Cardiac muscle cell (in vitro differentiated cells and primary cell): ENCODE measurements at regions not wholly inside any gene's neighbourhood (a gene's known extent, or its start where the extent isn't known, plus 50 kb on each side); places are given as distances from the start of the nearest gene placed in this dataset.
"Not testable (repeated sequence)": the region's sequence is repeated elsewhere in the genome, so short reads cannot be mapped to it uniquely, and the experiment has no call there.

Source experiments
- DNase-seq, 2 donors: peaks; one replicate each; pipeline versions ENCODE4 v3.0.0 to v3.0.0-alpha.2; 2010 to 2017; ENCODE audit warnings: low read depth in 1 of 2, low spot score in 1 of 2
- H3K27ac ChIP-seq: fragments of 200-600 bp; sonication (generic); 2 replicates; pipeline ENCODE4 v1.5.1; 2016
- H3K27me3 ChIP-seq: fragments of 200-600 bp; sonication (generic); 2 replicates; pipeline ENCODE4 v1.6.0; 2016; ENCODE audit warnings: control low read depth
- H3K36me3 ChIP-seq: fragments of 200-600 bp; sonication (generic); 2 replicates; pipeline ENCODE4 v1.5.1; 2016; ENCODE audit warnings: control low read depth
- H3K4me1 ChIP-seq: fragments of 200-600 bp; sonication (generic); 2 replicates; pipeline ENCODE4 v1.8.1; 2017; ENCODE audit warnings: low read depth, mild to moderate bottlenecking, mixed run types
- H3K4me3 ChIP-seq: fragments of 200-600 bp; sonication (generic); 2 replicates; pipeline ENCODE4 v1.5.1; 2016; ENCODE audit warnings: mild to moderate bottlenecking
- H3K9me3 ChIP-seq: fragments of 200-600 bp; sonication (generic); 2 replicates; pipeline ENCODE4 v1.5.1; 2017; ENCODE audit warnings: low read depth, mild to moderate bottlenecking, control low read depth
- TF ChIP-seq, protein P1 (sequence below): IDR thresholded peaks from 2 replicates; pipeline ENCODE4 v1.5.1; 2012; ENCODE audit warnings: low read depth, mild to moderate bottlenecking, low read length

DNA sequence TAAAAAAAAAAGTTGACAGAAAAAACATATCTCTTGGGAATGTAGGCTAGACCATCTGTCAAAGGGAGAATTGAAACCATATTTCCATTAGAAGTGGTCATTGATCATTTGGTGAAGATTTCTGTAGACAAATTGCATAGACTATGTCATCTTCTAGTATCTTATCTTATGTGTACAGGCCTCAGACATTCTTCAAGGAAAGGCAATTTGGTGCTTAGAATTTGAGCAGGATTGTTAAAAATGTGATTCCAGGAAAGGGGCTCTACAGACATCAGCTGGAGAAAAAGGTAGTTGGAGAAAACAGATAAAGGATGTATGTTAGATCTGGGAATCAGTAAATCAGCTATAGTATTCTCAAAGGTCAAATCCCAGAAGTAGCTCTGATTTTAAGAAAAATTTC is 627.1 kb downstream of the TMTC2 start:
- Histone ChIP-seq H3K4me3 (no peak overlapping the region), H3K27ac (no peak overlapping the region), H3K27me3 (no peaks in the 10 kb centered on the region), H3K9me3 (no peaks in the 10 kb centered on the region), H3K4me1 (peaks cover 8% of the 10 kb centered on the region), H3K36me3 (no peaks in the 10 kb centered on the region)
- TF ChIP-seq, protein P1, sequence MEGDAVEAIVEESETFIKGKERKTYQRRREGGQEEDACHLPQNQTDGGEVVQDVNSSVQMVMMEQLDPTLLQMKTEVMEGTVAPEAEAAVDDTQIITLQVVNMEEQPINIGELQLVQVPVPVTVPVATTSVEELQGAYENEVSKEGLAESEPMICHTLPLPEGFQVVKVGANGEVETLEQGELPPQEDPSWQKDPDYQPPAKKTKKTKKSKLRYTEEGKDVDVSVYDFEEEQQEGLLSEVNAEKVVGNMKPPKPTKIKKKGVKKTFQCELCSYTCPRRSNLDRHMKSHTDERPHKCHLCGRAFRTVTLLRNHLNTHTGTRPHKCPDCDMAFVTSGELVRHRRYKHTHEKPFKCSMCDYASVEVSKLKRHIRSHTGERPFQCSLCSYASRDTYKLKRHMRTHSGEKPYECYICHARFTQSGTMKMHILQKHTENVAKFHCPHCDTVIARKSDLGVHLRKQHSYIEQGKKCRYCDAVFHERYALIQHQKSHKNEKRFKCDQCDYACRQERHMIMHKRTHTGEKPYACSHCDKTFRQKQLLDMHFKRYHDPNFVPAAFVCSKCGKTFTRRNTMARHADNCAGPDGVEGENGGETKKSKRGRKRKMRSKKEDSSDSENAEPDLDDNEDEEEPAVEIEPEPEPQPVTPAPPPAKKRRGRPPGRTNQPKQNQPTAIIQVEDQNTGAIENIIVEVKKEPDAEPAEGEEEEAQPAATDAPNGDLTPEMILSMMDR: no peak
- DNase-seq: no peak

- Histone ChIP-seq H3K27ac (no peak overlapping the region), H3K9me3 (no peaks in the 10 kb centered on the region), H3K4me3 (no peak overlapping the region), H3K27me3 (no peaks in the 10 kb centered on the region), H3K36me3 (no peaks in the 10 kb centered on the region), H3K4me1 (peaks cover 3% of the 10 kb centered on the region)
- TF ChIP-seq, protein P1: no peak
- no peak for DNase-seq
These were observed 626.6 kb downstream of the TMTC2 start for GRCh38 chr12:83313322-83313721.

GRCh38 chr12:83276904-83277303 is 590.2 kb downstream of the TMTC2 start:
- no peaks in the 10 kb centered on the region for H3K4me1 ChIP-seq
- no peak overlapping the region for H3K27ac ChIP-seq
- H3K36me3 ChIP-seq: no peaks in the 10 kb centered on the region
- no peaks in the 10 kb centered on the region for H3K27me3 ChIP-seq
- TF ChIP-seq, protein P1: no peak
- peaks cover 2% of the 10 kb centered on the region for H3K9me3 ChIP-seq
- no peak overlapping the region for H3K4me3 ChIP-seq
- no peak for DNase-seq

DNA sequence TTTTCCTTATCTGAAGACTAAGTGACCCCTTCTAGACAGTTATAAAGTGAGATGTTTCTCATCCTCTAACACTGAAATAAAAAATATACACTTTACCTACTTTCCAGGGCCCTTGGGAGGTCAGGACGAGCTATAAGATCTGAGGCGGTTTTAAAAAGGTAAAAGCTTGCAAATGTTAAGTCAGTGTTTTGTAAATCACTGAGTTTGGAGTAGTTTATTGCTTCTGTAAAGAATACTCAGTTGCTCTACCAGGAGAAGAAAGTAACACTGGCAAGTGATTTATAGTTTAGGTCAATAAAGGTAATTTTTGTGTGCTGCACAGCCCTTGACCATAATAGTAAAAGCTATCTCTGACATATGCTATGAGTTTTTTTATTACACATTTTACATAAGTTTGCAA is 584.5 kb downstream of the TMTC2 start:
- TF ChIP-seq, protein P1: no peak
- Histone ChIP-seq H3K4me1 (no peaks in the 10 kb centered on the region), H3K27me3 (no peaks in the 10 kb centered on the region), H3K9me3 (no peaks in the 10 kb centered on the region), H3K4me3 (no peak overlapping the region), H3K36me3 (no peaks in the 10 kb centered on the region), H3K27ac (no peak overlapping the region)
- no peak for DNase-seq

DNA sequence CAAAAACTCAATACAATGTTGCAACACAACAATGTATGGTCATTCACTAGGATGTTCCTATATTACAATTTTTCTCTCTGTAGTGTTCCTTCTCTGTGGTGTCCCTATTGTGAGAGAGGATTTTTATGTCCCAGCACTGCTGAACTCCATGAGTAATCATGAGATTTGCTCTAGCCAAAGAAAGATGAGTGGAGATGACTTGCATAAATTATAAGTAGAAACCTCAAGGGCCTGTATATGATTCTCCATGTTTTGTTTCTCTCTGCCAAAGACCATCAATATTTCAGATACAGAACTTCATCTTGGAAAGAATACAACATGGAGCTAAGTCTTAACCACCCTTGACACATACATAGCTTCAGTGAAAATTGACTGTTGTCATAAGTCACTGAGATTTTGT is 579.1 kb downstream of the TMTC2 start:
- TF ChIP-seq, protein P1: no peak
- no peaks in the 10 kb centered on the region for H3K36me3 ChIP-seq
- H3K27me3 ChIP-seq: no peaks in the 10 kb centered on the region
- no peak overlapping the region for H3K27ac ChIP-seq
- H3K4me1 ChIP-seq: no peaks in the 10 kb centered on the region
- no peaks in the 10 kb centered on the region for H3K9me3 ChIP-seq
- DNase-seq: no peak
- H3K4me3 ChIP-seq: no peak overlapping the region

DNA sequence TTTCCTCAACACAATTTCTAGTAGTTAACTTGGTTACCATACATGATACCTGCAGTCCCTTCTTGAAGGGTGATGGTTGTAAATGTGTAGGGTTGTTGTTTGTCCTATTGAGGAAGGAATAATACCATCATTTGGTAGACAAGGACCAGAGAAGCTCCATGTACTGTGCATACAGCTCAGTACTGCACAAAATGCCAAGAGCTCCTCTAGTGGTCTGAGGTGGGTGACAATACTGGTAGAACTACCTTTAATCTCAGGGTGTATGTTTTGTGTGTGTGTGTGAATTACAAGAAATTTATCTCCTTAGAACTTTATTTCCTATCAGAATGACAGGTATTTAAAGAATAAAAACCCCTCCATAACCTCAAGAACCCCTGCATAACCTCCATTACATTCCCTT is 575.3 kb downstream of the TMTC2 start:
- no peak overlapping the region for H3K27ac ChIP-seq
- H3K27me3 ChIP-seq: no peaks in the 10 kb centered on the region
- H3K9me3 ChIP-seq: no peaks in the 10 kb centered on the region
- TF ChIP-seq, protein P1: no peak
- no peaks in the 10 kb centered on the region for H3K36me3 ChIP-seq
- no peak for DNase-seq
- no peak overlapping the region for H3K4me3 ChIP-seq
- H3K4me1 ChIP-seq: no peaks in the 10 kb centered on the region

- not testable (repeated sequence) for H3K27ac ChIP-seq, H3K4me1 ChIP-seq, DNase-seq, H3K4me3 ChIP-seq, H3K9me3 ChIP-seq, H3K36me3 ChIP-seq, H3K27me3 ChIP-seq
These were observed 573.4 kb downstream of the TMTC2 start for GRCh38 chr12:83260126-83260525.
